Kidney (tissue), 13 donors: ENCODE measurements at regions not wholly inside any gene's neighbourhood (a gene's known extent, or its start where the extent isn't known, plus 50 kb on each side); places are given as distances from the start of the nearest gene placed in this dataset.

Source experiments
- DNase-seq, 5 donors: peaks; one replicate each; pipeline ENCODE4 v3.0.0-alpha.2; 2013 to 2020
- FAIRE-seq: peaks from 2 replicates; lab custom pipeline; 2012; peaks lifted over from hg19 to GRCh38; lab: Jason Lieb, UNC
- H3K27ac ChIP-seq, 2 donors: one replicate each; pipeline ENCODE4 v1.7.0; 2013; ENCODE audit warnings: low read depth in 2 of 2, low read length in 2 of 2, inconsistent platforms in 1 of 2
- H3K27me3 ChIP-seq: one replicate; pipeline ENCODE4 v1.7.1; 2013; ENCODE audit warnings: low read length, inconsistent platforms; ENCODE audit not compliant: control insufficient read depth, insufficient read depth
- H3K36me3 ChIP-seq, 3 donors: one replicate each; pipeline versions ENCODE4 v1.7.0 to v1.7.1; 2013; ENCODE audit warnings: low read length in 3 of 3, control low read depth in 1 of 3, inconsistent platforms in 1 of 3; ENCODE audit not compliant: insufficient read depth in 3 of 3, control insufficient read depth in 2 of 3
- H3K4me1 ChIP-seq, 3 donors: one replicate each; pipeline versions ENCODE4 v1.7.0 to v1.7.1; 2013; ENCODE audit warnings: low read length in 3 of 3, inconsistent platforms in 1 of 3, low read depth in 1 of 3; ENCODE audit not compliant: control insufficient read depth in 2 of 3, insufficient read depth in 2 of 3
- H3K4me3 ChIP-seq, 3 donors: one replicate each; pipeline versions ENCODE4 v1.7.0 to v1.8.1; 2013; ENCODE audit warnings: low read length in 3 of 3, control low read depth in 1 of 3, inconsistent platforms in 1 of 3
- H3K9ac ChIP-seq, 3 donors: one replicate each; pipeline versions ENCODE4 v1.7.0 to v1.7.1; 2013; ENCODE audit warnings: low read length in 3 of 3, control low read depth in 1 of 3, inconsistent platforms in 1 of 3
- H3K9me3 ChIP-seq, 3 donors: one replicate each; pipeline versions ENCODE4 v1.7.0 to v1.7.1; 2013; ENCODE audit warnings: low read length in 3 of 3, control low read depth in 1 of 3, inconsistent platforms in 1 of 3; ENCODE audit not compliant: control insufficient read depth in 2 of 3, insufficient read depth in 1 of 3
- intact Hi-C: fragments of 100-400 bp; cut with DNase I; formaldehyde crosslinking; loops from one replicate; pipeline ENCODE4 v1.11.1; 2022
- TF ChIP-seq, protein P1 (sequence below): IDR thresholded peaks from 3 replicates; pipeline ENCODE4 v1.5.1; 2012; ENCODE audit warnings: mild to moderate bottlenecking, moderate library complexity, borderline replicate concordance; ENCODE audit not compliant: insufficient read depth; ENCODE audit errors: extremely low read depth
- donor health status: control.
- donor health status: control.
- donor health status: control.
- donor health status: control.
- donor health status: control.
- donor health status: DM: yes; HTN: yes; CAD: no.
- donor health status: Normal renal cell carcinoma (clear cell type).

DNA sequence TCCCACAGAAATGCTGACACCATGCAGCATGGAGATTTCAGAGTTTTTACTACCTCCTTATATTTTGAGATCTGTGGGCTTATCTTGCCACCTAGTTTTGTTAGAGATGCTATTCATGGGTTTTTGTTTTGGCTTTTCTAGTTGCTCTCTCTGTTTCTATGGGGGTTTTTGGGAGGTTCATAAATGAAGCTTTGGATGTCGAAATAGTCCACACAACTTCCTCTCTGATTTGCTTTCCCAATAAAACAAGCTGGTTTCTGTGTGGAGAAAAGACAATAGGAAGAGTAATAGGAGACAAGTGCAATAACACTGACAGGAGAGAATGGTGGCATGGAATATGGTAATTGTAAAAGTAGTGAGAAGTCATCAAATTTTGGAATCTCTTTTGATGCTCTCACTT is 106.8 kb upstream of the GPR149 start:
- no peaks in the 10 kb centered on the region for H3K4me1 ChIP-seq
- TF ChIP-seq, protein P1, sequence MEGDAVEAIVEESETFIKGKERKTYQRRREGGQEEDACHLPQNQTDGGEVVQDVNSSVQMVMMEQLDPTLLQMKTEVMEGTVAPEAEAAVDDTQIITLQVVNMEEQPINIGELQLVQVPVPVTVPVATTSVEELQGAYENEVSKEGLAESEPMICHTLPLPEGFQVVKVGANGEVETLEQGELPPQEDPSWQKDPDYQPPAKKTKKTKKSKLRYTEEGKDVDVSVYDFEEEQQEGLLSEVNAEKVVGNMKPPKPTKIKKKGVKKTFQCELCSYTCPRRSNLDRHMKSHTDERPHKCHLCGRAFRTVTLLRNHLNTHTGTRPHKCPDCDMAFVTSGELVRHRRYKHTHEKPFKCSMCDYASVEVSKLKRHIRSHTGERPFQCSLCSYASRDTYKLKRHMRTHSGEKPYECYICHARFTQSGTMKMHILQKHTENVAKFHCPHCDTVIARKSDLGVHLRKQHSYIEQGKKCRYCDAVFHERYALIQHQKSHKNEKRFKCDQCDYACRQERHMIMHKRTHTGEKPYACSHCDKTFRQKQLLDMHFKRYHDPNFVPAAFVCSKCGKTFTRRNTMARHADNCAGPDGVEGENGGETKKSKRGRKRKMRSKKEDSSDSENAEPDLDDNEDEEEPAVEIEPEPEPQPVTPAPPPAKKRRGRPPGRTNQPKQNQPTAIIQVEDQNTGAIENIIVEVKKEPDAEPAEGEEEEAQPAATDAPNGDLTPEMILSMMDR: no peak
- intact Hi-C loops: no loop called here

DNA sequence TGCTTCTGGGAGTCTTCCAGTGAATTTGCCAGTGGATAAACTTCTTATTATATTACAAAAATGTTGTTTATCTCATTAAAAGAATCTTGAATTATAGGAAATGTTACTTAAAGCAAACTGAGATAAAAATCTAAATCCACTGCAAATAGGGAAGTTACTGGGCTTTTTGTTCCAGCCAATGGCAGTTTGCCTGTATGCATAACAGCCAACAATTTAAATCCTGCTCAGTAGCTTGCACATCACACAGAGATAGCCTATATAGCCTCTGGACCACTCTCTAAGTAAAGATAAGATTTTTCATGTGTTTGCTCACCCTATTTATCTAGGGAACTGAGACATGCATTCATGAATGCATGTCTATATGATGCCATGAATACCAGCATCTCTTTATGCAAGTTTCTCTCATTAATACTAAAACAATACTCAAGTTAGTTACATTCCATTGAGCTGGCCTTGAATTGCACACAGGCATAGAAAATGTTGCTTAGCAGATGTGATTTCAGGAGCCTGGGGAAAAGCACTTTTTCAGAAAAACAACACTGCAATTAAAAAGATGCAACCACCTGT is 92.1 kb upstream of the GPR149 start:
- no peak for FAIRE-seq
- no peaks in the 10 kb centered on the region for H3K36me3 ChIP-seq
- H3K9me3 ChIP-seq: no peaks in the 10 kb centered on the region
- no peak for DNase-seq
- no peak overlapping the region for H3K9ac ChIP-seq
- intact Hi-C loops: no loop called here
- no peak overlapping the region for H3K4me3 ChIP-seq
- H3K27ac ChIP-seq: no peak overlapping the region
- H3K27me3 ChIP-seq: no peaks in the 10 kb centered on the region
- no peaks in the 10 kb centered on the region for H3K4me1 ChIP-seq
- TF ChIP-seq, protein P1: no peak

More for the DNA sequence above, 106.8 kb upstream of the GPR149 start:
- FAIRE-seq (no peak), DNase-seq (no peak)
- no peaks in the 10 kb centered on the region for H3K9me3 ChIP-seq
- no peaks in the 10 kb centered on the region for H3K27me3 ChIP-seq
- no peaks in the 10 kb centered on the region for H3K36me3 ChIP-seq
- no peak overlapping the region for H3K9ac ChIP-seq
- H3K27ac ChIP-seq: no peak overlapping the region
- H3K4me3 ChIP-seq: no peak overlapping the region

DNA sequence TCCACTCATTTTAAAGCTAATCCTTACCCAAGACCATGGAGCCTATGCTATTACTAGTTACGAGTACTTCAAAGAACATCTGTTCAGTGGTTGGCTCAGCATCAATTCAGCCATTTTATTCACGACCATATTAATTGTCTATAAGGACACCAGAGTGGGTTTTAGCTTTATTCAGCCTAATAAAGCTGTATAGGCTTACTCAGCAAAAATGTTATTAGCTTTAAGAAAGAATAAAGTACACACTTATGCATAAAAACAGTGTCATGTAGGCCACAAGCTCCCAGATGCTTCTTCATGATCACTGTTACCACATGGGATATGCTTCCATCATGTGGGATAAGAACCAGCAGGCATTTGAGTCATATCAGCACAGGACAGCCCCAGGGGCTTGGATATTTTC is 87.4 kb upstream of the GPR149 start:
- no peaks in the 10 kb centered on the region for H3K4me1 ChIP-seq
- DNase-seq: no peak
- H3K4me3 ChIP-seq: no peak overlapping the region
- no peak overlapping the region for H3K9ac ChIP-seq
- no peak overlapping the region for H3K27ac ChIP-seq
- TF ChIP-seq, protein P1: no peak
- no peaks in the 10 kb centered on the region for H3K36me3 ChIP-seq
- intact Hi-C loops: no loop called here
- H3K9me3 ChIP-seq: no peaks in the 10 kb centered on the region
- H3K27me3 ChIP-seq: no peaks in the 10 kb centered on the region
- FAIRE-seq: no peak

DNA sequence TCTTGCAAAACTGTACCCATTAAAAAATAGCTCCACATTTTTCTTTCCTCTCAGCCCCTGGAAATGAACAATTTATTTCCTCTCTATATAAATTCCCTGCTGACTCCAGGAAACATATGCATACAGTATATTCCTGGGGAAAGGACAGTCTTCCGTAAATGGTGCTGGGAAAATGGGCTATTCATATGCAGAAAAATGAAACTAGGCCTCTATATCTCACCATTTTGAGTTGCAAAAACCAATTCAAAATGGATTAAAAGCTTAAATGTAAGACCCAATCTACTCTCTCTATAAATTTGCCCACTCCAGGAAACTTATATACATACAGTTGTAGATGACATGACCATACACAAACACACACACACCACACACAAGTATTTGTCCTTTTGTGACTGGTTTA is 85.9 kb upstream of the GPR149 start:
- Histone ChIP-seq H3K4me3 (no peak overlapping the region), H3K4me1 (no peaks in the 10 kb centered on the region), H3K9me3 (peaks cover 0 to 4% (median 0%) of the 10 kb centered on the region in 3 donors), H3K36me3 (no peaks in the 10 kb centered on the region), H3K27ac (no peak overlapping the region), H3K9ac (no peak overlapping the region), H3K27me3 (no peaks in the 10 kb centered on the region)
- FAIRE-seq (no peak), DNase-seq (no peak)
- TF ChIP-seq, protein P1: no peak
- intact Hi-C loops: no loop called here
